Mesodermal cell (in vitro differentiated cells): ENCODE measurements at regions not wholly inside any gene's neighbourhood (a gene's known extent, or its start where the extent isn't known, plus 50 kb on each side); places are given as distances from the start of the nearest gene placed in this dataset.
"Not testable (repeated sequence)": the region's sequence is repeated elsewhere in the genome, so short reads cannot be mapped to it uniquely, and the experiment has no call there.

ENCODE experiments used
- H3K27ac ChIP-seq: 2 replicates; pipeline ENCODE4 v1.7.0; 2013; ENCODE audit warnings: mild to moderate bottlenecking, low read depth, low read length, moderate library complexity; ENCODE audit not compliant: severe bottlenecking
- H3K36me3 ChIP-seq: 2 replicates; pipeline ENCODE4 v1.7.1; 2013; ENCODE audit warnings: mild to moderate bottlenecking, low read length, moderate library complexity; ENCODE audit not compliant: control insufficient read depth, insufficient read depth
- H3K4me1 ChIP-seq: one replicate; pipeline ENCODE4 v1.7.1; 2013; ENCODE audit warnings: mild to moderate bottlenecking, low read length; ENCODE audit not compliant: insufficient read depth, control insufficient read depth, poor library complexity, severe bottlenecking
- H3K4me3 ChIP-seq: 2 replicates; pipeline ENCODE4 v1.7.0; 2013; ENCODE audit warnings: low read length, control low read depth, mild to moderate bottlenecking; ENCODE audit not compliant: insufficient read depth, poor library complexity, severe bottlenecking; ENCODE audit errors: extremely low read depth
- H3K9me3 ChIP-seq: 2 replicates; pipeline ENCODE4 v1.7.1; 2013; ENCODE audit warnings: mild to moderate bottlenecking, low read length, moderate library complexity; ENCODE audit not compliant: control insufficient read depth
- whole genome bisulfite sequencing, 2 experiments: methylation state at CpG; one replicate each; pipeline ENCODE4 v1.1.5; 2013; ENCODE audit warnings: missing lambda C conversion rate in 2 of 2; ENCODE audit not compliant: insufficient coverage in 2 of 2; 5-methylcytosine and 5-hydroxymethylcytosine counted together

- WGBS, 2 experiments: 75 to 87% methylated on average over 5 of the region's 8 CpGs
- no peaks in the 10 kb centered on the region for H3K9me3 ChIP-seq
- no peak overlapping the region for H3K27ac ChIP-seq
- H3K4me3 ChIP-seq: no peak overlapping the region
- H3K4me1 ChIP-seq: no peaks in the 10 kb centered on the region
- H3K36me3 ChIP-seq: no peaks in the 10 kb centered on the region
Measured at GRCh38 chr17:27944546-27945332, 51.6 kb upstream of the LYRM9 start.

GRCh38 chr17:27945333-27945616, 52.1 kb upstream of the LYRM9 start:
- 94% methylated on average over 6 of the region's 6 CpGs for WGBS, 2 experiments
- Histone ChIP-seq H3K4me3 (no peak overlapping the region), H3K9me3 (no peaks in the 10 kb centered on the region), H3K36me3 (no peaks in the 10 kb centered on the region), H3K27ac (no peak overlapping the region), H3K4me1 (no peaks in the 10 kb centered on the region)

- 93 to 98% methylated on average over 5 of the region's 5 CpGs for WGBS, 2 experiments
- no peaks in the 10 kb centered on the region for H3K4me1 ChIP-seq
- H3K36me3 ChIP-seq: no peaks in the 10 kb centered on the region
- H3K4me3 ChIP-seq: no peak overlapping the region
- no peak overlapping the region for H3K27ac ChIP-seq
- no peaks in the 10 kb centered on the region for H3K9me3 ChIP-seq
Measured at GRCh38 chr17:27945953-27946352, 52.8 kb upstream of the LYRM9 start.

- H3K4me1 ChIP-seq: no peaks in the 10 kb centered on the region
- 100% methylated on average over 1 of the region's 2 CpGs for WGBS, 2 experiments
- H3K9me3 ChIP-seq: no peaks in the 10 kb centered on the region
- no peaks in the 10 kb centered on the region for H3K36me3 ChIP-seq
- no peak overlapping the region for H3K27ac ChIP-seq
- H3K4me3 ChIP-seq: no peak overlapping the region
Measured at GRCh38 chr17:27946513-27946912, 53.3 kb upstream of the LYRM9 start.

DNA sequence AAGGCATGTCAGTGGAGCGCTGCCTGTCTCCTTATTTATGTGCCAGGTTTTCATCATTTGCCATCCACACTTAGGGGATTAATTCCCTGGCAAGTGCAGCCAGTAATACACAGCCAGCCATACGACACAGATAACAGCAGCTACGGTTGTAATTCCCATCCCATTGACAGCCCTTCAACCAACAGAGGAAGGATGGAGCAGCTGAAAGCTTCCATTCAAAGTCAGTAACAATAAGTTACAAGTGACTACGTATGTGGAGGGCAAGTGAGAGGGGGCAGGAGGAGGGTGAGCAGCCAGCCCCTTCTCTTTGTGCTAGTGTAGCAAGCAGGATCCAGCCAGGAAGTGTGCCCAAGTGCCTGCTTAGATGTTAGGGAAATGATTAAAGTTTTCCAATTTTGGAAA, 53.8 kb upstream of the LYRM9 start:
- Histone ChIP-seq H3K36me3 (no peaks in the 10 kb centered on the region), H3K4me1 (no peaks in the 10 kb centered on the region), H3K27ac (no peak overlapping the region), H3K4me3 (no peak overlapping the region), H3K9me3 (no peaks in the 10 kb centered on the region)
- 59 to 69% methylated on average over 3 of the region's 4 CpGs for WGBS, 2 experiments

DNA sequence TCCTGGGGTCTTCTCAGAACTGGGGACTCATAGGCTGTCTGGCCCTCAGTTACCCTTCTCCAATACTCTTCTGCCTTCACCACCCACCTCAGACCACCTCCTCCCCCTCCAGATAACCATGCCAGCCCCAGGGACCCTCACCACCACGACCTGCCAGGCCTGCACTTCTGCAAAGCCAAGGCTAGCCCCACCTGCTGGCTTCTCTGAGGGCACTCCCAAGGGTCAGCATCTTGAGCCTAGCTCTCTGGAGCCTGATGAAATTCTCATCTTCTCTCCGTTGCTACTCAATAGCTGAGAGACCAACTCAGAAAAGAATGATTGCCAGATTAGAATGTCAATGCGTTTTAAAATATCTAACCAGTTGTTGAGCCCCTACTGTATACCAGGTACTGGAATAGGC, 56.1 kb upstream of the LYRM9 start:
- Histone ChIP-seq H3K36me3 (no peaks in the 10 kb centered on the region), H3K4me3 (no peak overlapping the region), H3K9me3 (no peaks in the 10 kb centered on the region), H3K27ac (no peak overlapping the region), H3K4me1 (no peaks in the 10 kb centered on the region)
- 66 to 89% methylated on average over 1 to 3 of the region's 3 CpGs for WGBS, 2 experiments

- H3K36me3 ChIP-seq, H3K4me1 ChIP-seq: not testable (repeated sequence)
- 84 to 92% methylated on average over 4 of the region's 7 CpGs for WGBS, 2 experiments
Measured at GRCh38 chr17:27950225-27950624, 57.1 kb upstream of the LYRM9 start.

DNA sequence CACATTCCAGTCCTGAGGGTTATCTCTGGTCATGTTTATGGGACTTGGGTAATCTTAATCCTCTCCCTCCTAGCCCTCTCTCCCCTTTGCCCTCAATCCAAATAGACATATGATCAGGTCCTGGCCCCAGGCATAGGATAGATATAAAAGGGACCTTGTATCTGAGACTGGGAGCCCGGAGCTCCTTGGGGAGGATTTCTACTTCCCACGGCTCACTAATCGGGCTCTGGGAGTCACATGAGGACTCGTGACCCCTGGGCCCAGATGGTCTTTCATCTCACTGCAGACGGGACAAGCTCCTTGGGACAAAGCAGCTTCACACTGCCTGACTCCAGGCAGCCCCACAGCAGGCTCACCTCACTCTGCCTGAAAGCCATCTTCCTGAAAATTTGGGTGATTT, 57.8 kb upstream of the LYRM9 start:
- Histone ChIP-seq H3K27ac (no peak overlapping the region), H3K36me3 (no peaks in the 10 kb centered on the region), H3K4me3 (no peak overlapping the region), H3K9me3 (no peaks in the 10 kb centered on the region), H3K4me1 (no peaks in the 10 kb centered on the region)
- 86 to 88% methylated on average over 4 to 5 of the region's 5 CpGs for WGBS, 2 experiments

More at GRCh38 chr17:27950225-27950624, 57.1 kb upstream of the LYRM9 start:
- H3K9me3 ChIP-seq, H3K4me3 ChIP-seq, H3K27ac ChIP-seq: not testable (repeated sequence)

GRCh38 chr17:27951872-27952271, 58.7 kb upstream of the LYRM9 start:
- Histone ChIP-seq H3K27ac (no peak overlapping the region), H3K4me3 (no peak overlapping the region), H3K36me3 (no peaks in the 10 kb centered on the region), H3K9me3 (no peaks in the 10 kb centered on the region), H3K4me1 (peaks cover 1% of the 10 kb centered on the region)
- 92 to 95% methylated on average over 6 of the region's 6 CpGs for WGBS, 2 experiments

GRCh38 chr17:27952366-27952765, 59.2 kb upstream of the LYRM9 start:
- Histone ChIP-seq H3K36me3 (no peaks in the 10 kb centered on the region), H3K9me3 (no peaks in the 10 kb centered on the region), H3K27ac (no peak overlapping the region), H3K4me1 (peaks cover 3% of the 10 kb centered on the region), H3K4me3 (no peak overlapping the region)
- WGBS, 2 experiments: 83 to 93% methylated on average over 6 of the region's 7 CpGs

DNA sequence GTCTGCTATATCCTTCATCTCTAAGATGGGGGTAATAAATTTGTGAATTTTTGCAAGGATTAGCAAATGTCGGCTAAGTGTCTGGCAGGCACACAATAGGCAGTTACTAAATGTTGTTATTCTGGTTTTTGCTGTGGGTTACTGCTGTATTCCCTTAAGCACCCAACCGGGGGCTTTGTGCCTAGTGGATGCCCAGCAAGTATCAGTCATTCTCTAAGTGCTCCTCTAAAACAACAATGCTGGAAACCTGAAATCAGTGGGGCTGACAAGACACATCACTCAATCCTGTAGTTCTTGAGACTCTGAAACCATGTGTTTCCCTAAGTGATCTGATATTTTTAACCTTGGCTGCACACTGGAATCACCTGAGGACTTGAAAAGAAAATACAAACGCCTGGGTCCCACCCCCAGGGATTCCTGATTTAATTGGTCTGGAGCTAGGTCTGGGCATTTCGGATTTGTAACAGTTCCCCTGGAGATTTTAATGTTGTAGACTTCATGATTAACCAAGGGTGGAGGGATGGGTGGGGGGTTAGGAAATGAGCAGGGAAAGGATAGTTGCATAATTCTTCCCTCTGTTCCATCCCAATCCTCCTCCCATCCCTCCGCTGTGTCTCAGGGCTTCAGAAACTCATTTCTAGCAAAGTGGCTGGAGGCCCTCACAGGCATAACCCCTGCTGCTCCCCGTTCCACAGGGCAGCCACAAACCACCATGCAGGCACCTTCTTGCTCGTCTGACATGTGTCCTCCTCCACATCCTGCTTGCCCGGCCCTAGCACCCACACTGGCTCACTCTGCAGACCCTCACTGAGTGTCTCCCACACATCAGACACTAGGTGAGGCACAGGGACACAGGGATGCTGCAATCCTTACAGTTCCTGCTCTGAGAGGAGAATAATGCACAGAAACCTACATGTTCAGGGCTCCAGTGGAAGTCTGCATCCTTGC, 61.7 kb upstream of the LYRM9 start:
- WGBS, 2 experiments: 74 to 77% methylated on average over 5 to 6 of the region's 8 CpGs
- H3K9me3 ChIP-seq: no peaks in the 10 kb centered on the region
- H3K4me3 ChIP-seq: no peak overlapping the region
- H3K4me1 ChIP-seq: peaks cover 3% of the 10 kb centered on the region
- H3K36me3 ChIP-seq: no peaks in the 10 kb centered on the region
- H3K27ac ChIP-seq: no peak overlapping the region
